ENCODE measurements at regions not wholly inside any gene's neighbourhood (a gene's known extent, or its start where the extent isn't known, plus 50 kb on each side); places are given as distances from the start of the nearest gene placed in this dataset.
A peak's percentile ranks its signal among the peaks of the same experiment; 100 is the strongest.

DNA sequence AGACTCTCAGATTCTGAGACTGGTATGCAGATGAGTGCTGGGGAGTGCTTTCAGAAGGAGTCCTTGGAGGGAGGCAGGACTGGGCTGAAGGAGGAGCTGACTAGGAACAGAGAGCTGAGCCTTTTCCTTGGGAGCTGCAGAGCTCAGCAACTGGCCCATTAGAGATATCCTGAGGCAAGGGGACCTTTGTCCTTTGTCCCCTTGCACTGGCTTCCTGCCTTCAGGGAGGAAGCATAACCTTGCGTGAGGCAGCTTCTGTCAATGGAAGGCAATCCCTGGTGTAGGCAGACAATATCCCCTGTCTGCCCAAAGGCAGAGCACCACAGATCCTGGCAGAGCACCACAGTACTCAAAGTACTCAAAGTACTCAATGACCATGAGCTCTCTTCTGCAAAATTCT is 375.3 kb downstream of the HRH4 start:
- 93% methylated on average over 1 of the region's 1 CpG; no CpG with 5 or more reads in 1 of the 2 experiments for WGBS, 2 experiments (ENCODE audit: extremely low coverage in 1 of 2, insufficient coverage in 1 of 2, insufficient read length in 1 of 2, insufficient replicate concordance in 2 of 2, low coverage in 1 of 2, low lambda C conversion rate in 2 of 2, missing lambda C conversion rate in 1 of 2)
- no peak overlapping the region for H3K4me2 ChIP-seq (ENCODE audit: insufficient read depth in 1 of 2, low read depth in 2 of 2, low read length in 2 of 2)

More for the DNA sequence above, 375.3 kb downstream of the HRH4 start:
- Histone ChIP-seq H4K5ac (ENCODE audit: insufficient read length, low read depth, low read length) (no peak overlapping the region), H3K36me3 (ENCODE audit: control insufficient read depth in 2 of 4, insufficient read depth in 4 of 4, low read length in 3 of 4) (no peaks in the 10 kb centered on the region), H2AFZ (ENCODE audit: low read length) (no peak overlapping the region), H3K9ac (replicated peaks in 1 of 4; ENCODE audit: extremely low read depth in 1 of 4, low read depth in 3 of 4, low read length in 3 of 4) (no peak overlapping the region), H3K4me1 (replicated peaks in 1 of 4; ENCODE audit: control insufficient read depth in 3 of 4, insufficient read depth in 4 of 4, low read length in 3 of 4) (peaks cover 0 to 6% (median 5%) of the 10 kb centered on the region in 4 experiments; a peak in 6 of 7 replicates), H3K4ac (replicated peaks; ENCODE audit: insufficient read length, low read depth, low read length) (no peak overlapping the region), H2AK5ac (ENCODE audit: low read depth, low read length) (0 out of 2 replicates have a peak overlapping the region, but pooled peaks have one; percentile 65), H2BK20ac (ENCODE audit: low read length) (no peak overlapping the region), H4K8ac (ENCODE audit: extremely low read depth, insufficient read depth, low read length) (no peak overlapping the region), H3K79me1 (ENCODE audit: low read depth, low read length) (no peaks in the 10 kb centered on the region), H2BK120ac (replicated peaks; ENCODE audit: low read depth, low read length) (no peak overlapping the region), H3K27me3 (replicated peaks in 1 of 4; ENCODE audit: control insufficient read depth in 3 of 4, extremely low read depth in 1 of 4, insufficient read depth in 3 of 4, low read length in 3 of 4) (no peaks in the 10 kb centered on the region), H3K56ac (replicated peaks; ENCODE audit: insufficient read length, low read depth, low read length) (no peak overlapping the region), H3K18ac (ENCODE audit: extremely low read depth, low read length) (no peak overlapping the region), H2BK15ac (ENCODE audit: low read length) (peak overlapping the region; percentile 13; the same call in 1 of the 2 replicates), H3K23ac (ENCODE audit: insufficient read length) (no peak overlapping the region), H3K23me2 (ENCODE audit: low read depth, low read length) (peaks cover 4% of the 10 kb centered on the region; the same call in 1 of the 2 replicates), H2BK5ac (ENCODE audit: low read depth, low read length) (no peak overlapping the region), H2BK12ac (ENCODE audit: low read depth, low read length) (no peak overlapping the region), H3K79me2 (ENCODE audit: control insufficient read depth in 1 of 2, insufficient read depth in 2 of 2, low read length in 2 of 2) (no peaks in the 10 kb centered on the region), H3K4me3 (ENCODE audit: extremely low read depth in 1 of 4, insufficient read depth in 2 of 4, low read depth in 3 of 4, low read length in 4 of 4) (no peak overlapping the region), H3K9me3 (ENCODE audit: insufficient read depth in 2 of 2, low read depth in 1 of 2, low read length in 1 of 2) (no peaks in the 10 kb centered on the region), H4K20me1 (replicated peaks in 1 of 2; ENCODE audit: control insufficient read depth in 1 of 2, insufficient read depth in 2 of 2, low read length in 2 of 2) (peaks cover 0 to 3% of the 10 kb centered on the region in 2 experiments), H3K14ac (ENCODE audit: insufficient read length) (no peak overlapping the region), H3K27ac (ENCODE audit: low read depth, low read length) (no peak overlapping the region), H4K91ac (replicated peaks; ENCODE audit: insufficient read length, low read length) (no peak overlapping the region)
- FAIRE-seq (no peak), DNase-seq (ENCODE audit: low read depth in 1 of 2, low spot score in 2 of 2) (no peak)
- ChIA-PET POLR2A (ENCODE audit: partially characterized antibody) (no interaction called here), CTCF (ENCODE audit: partially characterized antibody) (interaction anchor here (0.6 to 1.0 kb wide), 2 partner anchors 9 to 153 kb away, joined by 3 read pairs; no protein-coding TSS in a partner anchor)
- TF ChIP-seq EP300 (IDR thresholded peaks at IDR 0.05; ENCODE audit: borderline replicate concordance in 1 of 2, low read depth in 2 of 2, low read length in 2 of 2) (no peak), SP4 (IDR thresholded peaks at IDR 0.05; ENCODE audit: low read length) (no peak), JUND (IDR thresholded peaks at IDR 0.05; ENCODE audit: low read length) (no peak), TCF12 (IDR thresholded peaks at IDR 0.05; ENCODE audit: low read depth, low read length) (no peak), TBP (IDR thresholded peaks at IDR 0.05; ENCODE audit: low read depth, low read length) (no peak)
